Upper lobe of right lung (tissue), 1 donor: ENCODE measurements at regions not wholly inside any gene's neighbourhood (a gene's known extent, or its start where the extent isn't known, plus 50 kb on each side); places are given as distances from the start of the nearest gene placed in this dataset.
A peak's percentile ranks its signal among the peaks of the same experiment; 100 is the strongest.
"Not testable (repeated sequence)": the region's sequence is repeated elsewhere in the genome, so short reads cannot be mapped to it uniquely, and the experiment has no call there.

Source experiments
- ATAC-seq: fragments of 200-7000 bp; cut with Tn5 transposase; one replicate; pipeline ENCODE4 v1.9.1; 2020; ENCODE audit warnings: mild to moderate bottlenecking, moderate library complexity
- DNase-seq: peaks from one replicate; pipeline ENCODE4 v3.0.0-alpha.2; 2020
- H3K27ac ChIP-seq: fragments of 200-600 bp; one replicate; pipeline ENCODE4 v1.8.0; 2022
- H3K27me3 ChIP-seq: fragments of 200-600 bp; one replicate; pipeline ENCODE4 v1.8.0; 2022; ENCODE audit warnings: mild to moderate bottlenecking
- H3K36me3 ChIP-seq: fragments of 200-600 bp; one replicate; pipeline ENCODE4 v1.8.0; 2022
- H3K4me1 ChIP-seq: fragments of 200-600 bp; one replicate; pipeline ENCODE4 v1.8.0; 2022
- H3K4me3 ChIP-seq: fragments of 200-600 bp; one replicate; pipeline ENCODE4 v1.8.0; 2022; ENCODE audit warnings: mild to moderate bottlenecking
- H3K9me3 ChIP-seq: fragments of 200-600 bp; one replicate; pipeline ENCODE4 v1.8.0; 2022
- CTCF ChIP-seq: fragments of 200-600 bp; IDR thresholded peaks from one replicate; pipeline ENCODE4 v1.8.0; 2022; ENCODE audit warnings: antibody characterized with exemption
- intact Hi-C: fragments of 100-400 bp; cut with DNase I; formaldehyde crosslinking; loops from one replicate; pipeline ENCODE4 v1.11.0; 2022
- donor health status: DM: no; HTN: yes; CAD: no; lungs with severe emphysema.

- Histone ChIP-seq H3K4me3 (no peak overlapping the region), H3K4me1 (peaks cover 4% of the 10 kb centered on the region), H3K9me3 (no peaks in the 10 kb centered on the region), H3K27ac (no peak overlapping the region), H3K36me3 (no peaks in the 10 kb centered on the region), H3K27me3 (no peaks in the 10 kb centered on the region)
- intact Hi-C loops = no loop called here
- no peak for TF ChIP-seq CTCF
- DNase-seq (no peak), ATAC-seq (peak; percentile 37)
Measured at GRCh38 chr2:207341804-207342203, 176.1 kb upstream of the KLF7 start.

GRCh38 chr2:207344596-207345394 lies 179.0 kb upstream of the KLF7 start:
- intact Hi-C loops, ATAC-seq, DNase-seq, H3K27me3 ChIP-seq, H3K9me3 ChIP-seq, H3K4me1 ChIP-seq, H3K4me3 ChIP-seq, H3K27ac ChIP-seq, H3K36me3 ChIP-seq: not testable (repeated sequence)

- no peaks in the 10 kb centered on the region for H3K4me1 ChIP-seq
- intact Hi-C loops = no loop called here
- no peak for TF ChIP-seq CTCF
Measured at GRCh38 chr2:207351171-207351570, 178.6 kb upstream of the CREB1 start.

GRCh38 chr2:207352978-207353671 lies 176.6 kb upstream of the CREB1 start:
- H3K27ac ChIP-seq = no peak overlapping the region
- no peaks in the 10 kb centered on the region for H3K36me3 ChIP-seq
- no peak for DNase-seq
- ATAC-seq = peak; percentile 58
- H3K9me3 ChIP-seq = no peaks in the 10 kb centered on the region
- no peak for TF ChIP-seq CTCF
- no peaks in the 10 kb centered on the region for H3K27me3 ChIP-seq
- no peaks in the 10 kb centered on the region for H3K4me1 ChIP-seq
- intact Hi-C loops = no loop called here
- no peak overlapping the region for H3K4me3 ChIP-seq

More at GRCh38 chr2:207351171-207351570, 178.6 kb upstream of the CREB1 start:
- no peaks in the 10 kb centered on the region for H3K9me3 ChIP-seq
- ATAC-seq (no peak), DNase-seq (no peak)
- no peak overlapping the region for H3K4me3 ChIP-seq
- H3K36me3 ChIP-seq = no peaks in the 10 kb centered on the region
- H3K27ac ChIP-seq = no peak overlapping the region
- no peaks in the 10 kb centered on the region for H3K27me3 ChIP-seq

GRCh38 chr2:207353836-207354235 lies 175.9 kb upstream of the CREB1 start:
- no peaks in the 10 kb centered on the region for H3K27me3 ChIP-seq
- no peak overlapping the region for H3K4me3 ChIP-seq
- DNase-seq = no peak
- H3K36me3 ChIP-seq = no peaks in the 10 kb centered on the region
- H3K27ac ChIP-seq = no peak overlapping the region
- no peak for ATAC-seq
- intact Hi-C loops = no loop called here
- H3K9me3 ChIP-seq = no peaks in the 10 kb centered on the region
- H3K4me1 ChIP-seq = no peaks in the 10 kb centered on the region
- no peak for TF ChIP-seq CTCF

- H3K36me3 ChIP-seq = no peaks in the 10 kb centered on the region
- H3K27ac ChIP-seq = no peak overlapping the region
- TF ChIP-seq CTCF = no peak
- no peaks in the 10 kb centered on the region for H3K4me1 ChIP-seq
- no peaks in the 10 kb centered on the region for H3K27me3 ChIP-seq
- no peak for ATAC-seq
- no peak overlapping the region for H3K4me3 ChIP-seq
- no peaks in the 10 kb centered on the region for H3K9me3 ChIP-seq
- intact Hi-C loops = no loop called here
- DNase-seq = no peak
Measured at GRCh38 chr2:207354462-207354861, 175.3 kb upstream of the CREB1 start.
